HG03064 (cell line): ENCODE measurements at regions not wholly inside any gene's neighbourhood (a gene's known extent, or its start where the extent isn't known, plus 50 kb on each side); places are given as distances from the start of the nearest gene placed in this dataset.

ENCODE experiments used
- ATAC-seq: cut with Tn5 transposase; IDR thresholded peaks from one replicate; pipeline ENCODE4 v1.9.1; 2021; ENCODE audit warnings: low read depth; ENCODE audit not compliant: unreplicated experiment

- no peak for ATAC-seq
Measured at GRCh38 chr20:22335210-22335609, 249.2 kb downstream of the FOXA2 start.

- no peak for ATAC-seq
Measured at GRCh38 chr20:22333885-22334545, 250.4 kb downstream of the FOXA2 start.

- no peak for ATAC-seq
Measured at GRCh38 chr20:22324505-22324904, 259.9 kb downstream of the FOXA2 start.

GRCh38 chr20:22322513-22322912 lies 261.9 kb downstream of the FOXA2 start:
- no peak for ATAC-seq

GRCh38 chr20:22321191-22321590 lies 263.2 kb downstream of the FOXA2 start:
- no peak for ATAC-seq

- no peak for ATAC-seq
Measured at GRCh38 chr20:22320245-22320915, 264.0 kb downstream of the FOXA2 start.

GRCh38 chr20:22315771-22316170 lies 268.6 kb downstream of the FOXA2 start:
- ATAC-seq = no peak

GRCh38 chr20:22315073-22315472 lies 269.3 kb downstream of the FOXA2 start:
- ATAC-seq = no peak

- ATAC-seq = no peak
Measured at GRCh38 chr20:22312744-22313346, 271.5 kb downstream of the FOXA2 start.

- no peak for ATAC-seq
Measured at GRCh38 chr20:22308934-22309333, 275.4 kb downstream of the FOXA2 start.

GRCh38 chr20:22307409-22307808 lies 277.0 kb downstream of the FOXA2 start:
- ATAC-seq = no peak

- no peak for ATAC-seq
Measured at GRCh38 chr20:22305381-22305780, 279.0 kb downstream of the FOXA2 start.

- no peak for ATAC-seq
Measured at GRCh38 chr20:22303523-22303922, 280.8 kb downstream of the FOXA2 start.

GRCh38 chr20:22302039-22302438 lies 282.3 kb downstream of the FOXA2 start:
- no peak for ATAC-seq

- no peak for ATAC-seq
Measured at GRCh38 chr20:22293886-22294285, 290.5 kb downstream of the FOXA2 start.

GRCh38 chr20:22289442-22289841 lies 294.9 kb downstream of the FOXA2 start:
- no peak for ATAC-seq

GRCh38 chr20:22288957-22289356 lies 295.4 kb downstream of the FOXA2 start:
- no peak for ATAC-seq

- no peak for ATAC-seq
Measured at GRCh38 chr20:22288156-22288555, 296.2 kb downstream of the FOXA2 start.

GRCh38 chr20:22285555-22285954 lies 298.8 kb downstream of the FOXA2 start:
- no peak for ATAC-seq

- ATAC-seq = no peak
Measured at GRCh38 chr20:22282696-22283095, 301.7 kb downstream of the FOXA2 start.

- ATAC-seq = no peak
Measured at GRCh38 chr20:22274330-22274729, 310.0 kb downstream of the FOXA2 start.

GRCh38 chr20:22268675-22269074 lies 315.7 kb downstream of the FOXA2 start:
- no peak for ATAC-seq
